ENCODE measurements at regions not wholly inside any gene's neighbourhood (a gene's known extent, or its start where the extent isn't known, plus 50 kb on each side); places are given as distances from the start of the nearest gene placed in this dataset.
A peak's percentile ranks its signal among the peaks of the same experiment; 100 is the strongest.
"Not testable (repeated sequence)": the region's sequence is repeated elsewhere in the genome, so short reads cannot be mapped to it uniquely, and the experiment has no call there.

- no peaks in the 10 kb centered on the region for H3K9me3 ChIP-seq
- intact Hi-C loops (cut with DNase I), result no loop called here
- no peak overlapping the region for H3K27ac ChIP-seq
- DNase-seq, result no peak
- H3K4me1 ChIP-seq, result peaks cover 0 to 6% (median 0%) of the 10 kb centered on the region in 3 donors
- H3K27me3 ChIP-seq, result no peaks in the 10 kb centered on the region
- TF ChIP-seq CTCF (IDR thresholded peaks at IDR 0.05), result no peak
- no peak for TF ChIP-seq POLR2A (IDR thresholded peaks at IDR 0.05)
- no peaks in the 10 kb centered on the region for H3K36me3 ChIP-seq
- 53 to 88% methylated on average over 2 of the region's 2 CpGs for WGBS, 2 donors
- H3K4me3 ChIP-seq, result no peak overlapping the region
Measured at GRCh38 chr9:22217254-22217653, 208.1 kb upstream of the CDKN2B start.

GRCh38 chr9:22225856-22226255 is 216.8 kb upstream of the CDKN2B start:
- not testable (repeated sequence) for DNase-seq, H3K9me3 ChIP-seq
- 86 to 89% methylated on average over 3 to 9 of the region's 9 CpGs for WGBS, 2 donors

GRCh38 chr9:22227986-22228385 is 218.6 kb upstream of the DMRTA1 start:
- H3K4me3 ChIP-seq, result no peak overlapping the region

More at GRCh38 chr9:22225856-22226255, 216.8 kb upstream of the CDKN2B start:
- H3K27ac ChIP-seq; H3K4me3 ChIP-seq; H3K36me3 ChIP-seq; intact Hi-C loops (cut with DNase I); H3K4me1 ChIP-seq; H3K27me3 ChIP-seq: not testable (repeated sequence)

GRCh38 chr9:22228542-22228941 is 218.1 kb upstream of the DMRTA1 start:
- whole genome bisulfite sequencing, 2 donors, result 26% methylated on average over 3 of the region's 3 CpGs
- peaks cover 0 to 14% (median 0%) of the 10 kb centered on the region in 3 donors for H3K9me3 ChIP-seq
- peaks cover 0 to 3% (median 0%) of the 10 kb centered on the region in 4 donors for H3K27me3 ChIP-seq
- no peak overlapping the region for H3K4me3 ChIP-seq
- intact Hi-C loops (cut with DNase I), result no loop called here
- no peak for DNase-seq
- no peaks in the 10 kb centered on the region for H3K4me1 ChIP-seq
- TF ChIP-seq CTCF (IDR thresholded peaks at IDR 0.05) (peak in 1 of 6 experiments; percentile 47), POLR2A (IDR thresholded peaks at IDR 0.05) (no peak)
- no peak overlapping the region for H3K27ac ChIP-seq
- H3K36me3 ChIP-seq, result no peaks in the 10 kb centered on the region

More at GRCh38 chr9:22227986-22228385, 218.6 kb upstream of the DMRTA1 start:
- DNase-seq, result no peak
- Histone ChIP-seq H3K27ac (no peak overlapping the region), H3K9me3 (peaks cover 0 to 14% (median 0%) of the 10 kb centered on the region in 3 donors), H3K4me1 (no peaks in the 10 kb centered on the region), H3K36me3 (no peaks in the 10 kb centered on the region), H3K27me3 (peaks cover 0 to 3% (median 0%) of the 10 kb centered on the region in 4 donors)
- intact Hi-C loops (cut with DNase I), result no loop called here
- TF ChIP-seq POLR2A (IDR thresholded peaks at IDR 0.05) (no peak), CTCF (IDR thresholded peaks at IDR 0.05) (no peak)

GRCh38 chr9:22229069-22229468 is 217.6 kb upstream of the DMRTA1 start:
- 63 to 90% methylated on average over 2 of the region's 4 CpGs for WGBS, 2 donors
- no peak overlapping the region for H3K27ac ChIP-seq
- intact Hi-C loops (cut with DNase I), result no loop called here

GRCh38 chr9:22231309-22231708 is 215.3 kb upstream of the DMRTA1 start:
- H3K4me1 ChIP-seq, H3K27me3 ChIP-seq, H3K36me3 ChIP-seq, H3K27ac ChIP-seq, H3K4me3 ChIP-seq, DNase-seq: not testable (repeated sequence)
- H3K9me3 ChIP-seq, result peaks cover 0 to 14% (median 0%) of the 10 kb centered on the region in 3 donors
- intact Hi-C loops (cut with DNase I), result loop anchor here (10.0 kb wide), 1 partner anchor 417 kb away; no protein-coding TSS in a partner anchor

More at GRCh38 chr9:22229069-22229468, 217.6 kb upstream of the DMRTA1 start:
- DNase-seq, result no peak
- Histone ChIP-seq H3K4me3 (no peak overlapping the region), H3K27me3 (peaks cover 0 to 3% (median 0%) of the 10 kb centered on the region in 4 donors), H3K36me3 (no peaks in the 10 kb centered on the region), H3K9me3 (peaks cover 0 to 14% (median 0%) of the 10 kb centered on the region in 3 donors), H3K4me1 (no peaks in the 10 kb centered on the region)
- TF ChIP-seq CTCF (IDR thresholded peaks at IDR 0.05) (no peak), POLR2A (IDR thresholded peaks at IDR 0.05) (no peak)

Measured in esophagus squamous epithelium (tissue), 5 donors.